ENCODE measurements at regions not wholly inside any gene's neighbourhood (a gene's known extent, or its start where the extent isn't known, plus 50 kb on each side); places are given as distances from the start of the nearest gene placed in this dataset.

DNA sequence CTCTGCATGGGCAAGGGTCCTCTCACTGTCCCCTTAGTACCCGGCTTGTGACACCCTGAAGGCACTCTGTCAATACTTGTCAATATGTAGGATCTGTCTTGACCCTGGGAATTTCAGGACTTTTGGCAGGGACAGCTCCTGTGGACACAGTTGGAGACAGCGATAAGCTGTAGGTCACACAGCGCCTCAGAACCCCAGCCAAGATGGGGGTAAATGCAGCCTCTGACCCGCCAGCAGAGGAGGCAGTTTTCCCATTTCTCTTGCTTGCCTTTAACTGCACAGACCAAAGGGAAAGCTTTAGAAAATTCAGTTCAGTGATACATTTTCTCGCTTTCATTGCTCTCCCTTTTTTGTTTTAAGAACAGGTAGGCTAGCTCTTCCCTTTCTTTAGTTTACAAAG is 54.8 kb upstream of the KLHL29 start:
- H3K4me3 Mint-ChIP-seq (ENCODE audit: unreplicated experiment) = no peak overlapping the region
- no peak overlapping the region for H3K27ac Mint-ChIP-seq (ENCODE audit: unreplicated experiment)
- BruUV-seq (replicated peaks) = no TSS peak
- ChIA-PET POLR2A (no interaction called here), CTCF (no interaction called here)
- H3K4me1 ChIP-seq = no peaks in the 10 kb centered on the region
- H3K36me3 Mint-ChIP-seq (ENCODE audit: insufficient read depth, unreplicated experiment) = no peaks in the 10 kb centered on the region
- peaks cover 28% of the 10 kb centered on the region for H3K27me3 Mint-ChIP-seq (ENCODE audit: insufficient read depth, unreplicated experiment)
- H3K4me3 ChIP-seq (ENCODE audit: low read depth, low read length) = no peak overlapping the region
- DNase-seq = peak; percentile 58 to 63
- no peaks in the 10 kb centered on the region for H3K36me3 ChIP-seq (ENCODE audit: control insufficient read depth, insufficient read depth, low read length)
- H3K9me3 ChIP-seq = no peaks in the 10 kb centered on the region
- peak; percentile 11 to 48 for TF ChIP-seq CTCF (IDR thresholded peaks at IDR 0.05; ENCODE audit: insufficient read depth in 1 of 2, low read depth in 1 of 2, low read length in 1 of 2, severe bottlenecking in 1 of 2, unreplicated experiment in 1 of 2)
- H3K27me3 ChIP-seq (replicated peaks; ENCODE audit: control insufficient read depth, insufficient read depth, low read length) = peaks cover 1% of the 10 kb centered on the region; the same call in 1 of the 2 replicates
- H3K9me3 Mint-ChIP-seq (ENCODE audit: unreplicated experiment) = no peaks in the 10 kb centered on the region
- intact Hi-C loops (cut with micrococcal nuclease; ENCODE audit: unreplicated experiment) = no loop called here
- H3K4me1 Mint-ChIP-seq (ENCODE audit: low read depth, unreplicated experiment) = no peaks in the 10 kb centered on the region

Measured in Caco-2 (cell line).